WI38 (cell line): ENCODE measurements at regions not wholly inside any gene's neighbourhood (a gene's known extent, or its start where the extent isn't known, plus 50 kb on each side); places are given as distances from the start of the nearest gene placed in this dataset.

Experiments used
- H3K4me3 ChIP-seq: 2 replicates; pipeline ENCODE4 v1.5.1; 2011; ENCODE audit warnings: low read depth, mild to moderate bottlenecking, control low read depth, low read length
- TF ChIP-seq, protein P1 (sequence below): IDR thresholded peaks from 2 replicates; pipeline ENCODE4 v1.5.1; 2012; ENCODE audit warnings: low read depth, mild to moderate bottlenecking, control low read depth, low read length

DNA sequence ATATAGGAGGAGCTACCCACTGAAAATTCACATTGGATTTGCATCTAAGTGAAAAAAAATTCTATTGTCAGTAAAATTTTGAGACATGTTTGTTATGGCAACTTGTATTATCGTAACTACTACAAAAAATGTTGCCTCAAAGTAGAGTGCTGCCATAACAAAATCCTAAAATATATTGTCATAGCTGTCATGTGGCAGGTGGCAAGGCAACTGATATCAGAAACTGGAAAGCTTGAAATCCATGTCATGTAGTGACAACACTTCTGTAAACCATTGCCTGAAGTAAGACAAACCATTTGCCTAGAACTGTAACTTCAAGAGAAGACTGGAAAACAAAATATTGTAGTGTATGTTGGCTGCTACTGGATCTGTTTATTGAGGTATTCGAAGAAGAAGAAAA lies 697.5 kb upstream of the CELF4 start:
- TF ChIP-seq, protein P1, sequence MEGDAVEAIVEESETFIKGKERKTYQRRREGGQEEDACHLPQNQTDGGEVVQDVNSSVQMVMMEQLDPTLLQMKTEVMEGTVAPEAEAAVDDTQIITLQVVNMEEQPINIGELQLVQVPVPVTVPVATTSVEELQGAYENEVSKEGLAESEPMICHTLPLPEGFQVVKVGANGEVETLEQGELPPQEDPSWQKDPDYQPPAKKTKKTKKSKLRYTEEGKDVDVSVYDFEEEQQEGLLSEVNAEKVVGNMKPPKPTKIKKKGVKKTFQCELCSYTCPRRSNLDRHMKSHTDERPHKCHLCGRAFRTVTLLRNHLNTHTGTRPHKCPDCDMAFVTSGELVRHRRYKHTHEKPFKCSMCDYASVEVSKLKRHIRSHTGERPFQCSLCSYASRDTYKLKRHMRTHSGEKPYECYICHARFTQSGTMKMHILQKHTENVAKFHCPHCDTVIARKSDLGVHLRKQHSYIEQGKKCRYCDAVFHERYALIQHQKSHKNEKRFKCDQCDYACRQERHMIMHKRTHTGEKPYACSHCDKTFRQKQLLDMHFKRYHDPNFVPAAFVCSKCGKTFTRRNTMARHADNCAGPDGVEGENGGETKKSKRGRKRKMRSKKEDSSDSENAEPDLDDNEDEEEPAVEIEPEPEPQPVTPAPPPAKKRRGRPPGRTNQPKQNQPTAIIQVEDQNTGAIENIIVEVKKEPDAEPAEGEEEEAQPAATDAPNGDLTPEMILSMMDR, result no peak
- no peak overlapping the region for H3K4me3 ChIP-seq

DNA sequence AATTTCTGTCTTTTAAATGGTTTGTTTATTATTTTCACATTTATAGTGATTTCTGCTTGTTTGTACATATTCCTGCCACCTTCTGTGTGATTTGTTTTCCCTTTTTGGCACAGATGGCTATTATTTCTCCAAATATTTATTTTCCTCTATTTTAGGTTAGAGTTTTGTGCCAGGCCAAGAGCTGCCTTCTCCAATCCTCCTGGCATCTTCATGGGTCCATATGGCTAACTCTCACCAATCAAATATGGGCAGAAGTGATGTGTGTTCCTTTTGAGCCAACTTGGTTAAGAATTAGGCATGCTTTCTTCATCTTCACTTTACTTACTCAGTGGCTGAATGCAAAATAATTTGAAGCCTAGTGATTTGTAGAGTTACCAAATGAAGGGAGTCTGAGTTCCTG lies 697.1 kb upstream of the CELF4 start:
- TF ChIP-seq, protein P1, result no peak
- H3K4me3 ChIP-seq, result no peak overlapping the region

DNA sequence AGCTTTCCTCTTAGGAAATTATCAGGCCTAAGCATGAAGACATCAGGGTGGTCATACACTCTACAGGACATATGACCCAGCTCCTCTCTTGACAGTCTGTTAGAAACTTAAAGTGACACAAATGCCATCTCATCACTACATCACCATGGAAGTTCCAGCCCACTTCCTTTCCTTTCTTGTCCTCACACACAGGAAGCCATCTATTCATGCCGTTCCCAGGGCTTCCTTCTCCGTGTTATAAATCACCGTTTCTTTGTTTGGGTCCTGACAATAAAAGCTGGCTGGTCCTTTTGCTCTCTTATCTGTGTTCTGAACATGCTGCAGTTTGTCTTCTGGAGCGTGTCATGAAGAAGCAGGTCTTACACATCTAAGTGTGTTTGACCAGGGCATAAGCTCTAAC lies 692.1 kb upstream of the CELF4 start:
- TF ChIP-seq, protein P1, result no peak
- no peak overlapping the region for H3K4me3 ChIP-seq

DNA sequence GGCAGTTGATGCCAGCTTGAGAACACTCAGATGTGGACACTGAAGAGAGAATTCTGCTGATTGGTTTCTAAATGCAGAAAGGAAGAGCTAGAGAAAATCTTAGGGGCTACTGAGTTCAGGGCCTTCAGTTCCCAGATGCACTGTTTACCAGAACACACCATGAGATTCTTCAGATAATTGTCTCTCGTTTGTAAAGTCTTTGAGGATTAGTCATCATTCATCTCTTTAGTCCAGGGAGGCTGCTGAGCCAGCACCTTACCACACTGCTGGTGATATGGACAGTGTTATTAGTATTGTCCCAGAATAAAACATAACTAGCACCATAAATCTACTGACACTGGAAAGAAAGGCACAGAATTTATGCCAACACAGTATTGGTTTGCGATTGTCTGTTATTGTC lies 690.8 kb upstream of the CELF4 start:
- no peak overlapping the region for H3K4me3 ChIP-seq
- TF ChIP-seq, protein P1, result no peak

DNA sequence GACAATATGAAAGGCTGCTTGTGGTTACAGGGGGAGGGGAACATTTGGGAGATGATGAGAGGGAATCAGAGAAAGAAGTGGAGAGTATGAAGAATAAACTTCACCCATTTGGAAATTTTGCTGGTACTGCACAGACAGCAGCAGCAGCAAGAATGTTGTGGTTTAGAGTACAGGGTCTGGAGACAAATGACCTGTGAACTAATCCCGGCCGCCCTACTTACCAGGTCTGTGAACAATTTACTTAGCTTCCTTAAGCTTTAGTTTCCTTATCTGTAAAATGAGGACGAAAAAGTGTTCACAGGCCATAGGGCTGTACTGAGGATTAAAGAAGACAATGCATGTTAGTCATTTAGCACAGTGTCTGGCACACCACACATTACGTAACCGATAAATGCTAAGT lies 685.4 kb upstream of the CELF4 start:
- TF ChIP-seq, protein P1, result no peak
- no peak overlapping the region for H3K4me3 ChIP-seq

DNA sequence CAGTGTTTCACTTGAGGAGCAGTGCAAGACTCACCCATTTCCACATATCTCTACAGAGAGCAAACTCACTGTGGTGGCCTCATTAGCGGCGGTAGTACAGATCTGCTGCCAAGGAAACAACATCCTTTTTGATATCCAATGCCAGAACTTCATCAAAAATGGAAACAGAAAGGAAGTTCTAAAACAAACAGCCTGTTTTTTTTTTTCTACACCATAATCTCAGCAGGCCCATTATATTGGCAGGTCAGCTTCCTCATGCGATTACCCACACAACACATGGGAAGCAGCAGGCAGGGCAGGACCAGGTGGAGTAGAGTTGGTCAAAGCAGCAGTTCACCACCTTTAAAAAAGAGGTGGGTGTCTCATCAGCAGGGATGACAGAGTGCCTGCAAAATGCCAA lies 678.9 kb upstream of the CELF4 start:
- no peak overlapping the region for H3K4me3 ChIP-seq
- TF ChIP-seq, protein P1, result no peak

DNA sequence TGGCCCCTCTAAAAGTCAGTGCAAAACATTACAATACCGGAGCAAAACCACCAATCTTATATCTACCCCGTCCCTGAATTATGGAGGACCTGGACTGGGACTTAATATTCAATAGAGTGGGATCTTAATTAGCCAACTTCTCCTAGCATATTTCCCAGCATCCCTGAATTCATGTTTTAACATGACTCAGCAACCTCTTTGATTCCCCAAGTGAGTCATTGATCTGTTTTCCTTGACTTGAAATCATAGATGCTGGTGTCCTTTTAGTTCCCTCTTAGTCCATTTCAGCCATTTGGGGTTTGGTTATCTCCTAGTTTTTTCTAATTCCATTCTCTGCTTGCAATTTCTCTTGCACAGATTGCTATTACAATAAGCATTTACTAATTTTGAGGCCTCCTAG lies 677.7 kb upstream of the CELF4 start:
- H3K4me3 ChIP-seq, result no peak overlapping the region
- TF ChIP-seq, protein P1, result no peak

DNA sequence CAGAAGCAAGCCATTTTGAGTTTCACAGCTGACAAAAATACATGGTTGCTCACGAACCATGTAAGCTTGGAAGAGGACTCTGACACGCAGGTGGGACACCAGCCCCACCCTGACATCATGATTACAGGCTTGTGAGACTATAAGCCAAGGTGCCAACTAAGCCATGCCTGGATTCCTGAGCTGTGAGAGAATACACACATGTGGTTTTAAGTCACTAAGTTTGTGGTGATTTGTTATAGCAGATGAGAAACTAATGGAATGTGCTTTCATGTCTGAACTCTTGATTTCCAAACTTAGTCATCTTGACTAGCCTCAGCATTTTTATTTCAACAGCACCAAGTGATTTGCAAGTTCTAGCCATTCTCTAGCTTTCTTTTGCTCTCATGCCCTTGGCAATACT lies 676.1 kb upstream of the CELF4 start:
- TF ChIP-seq, protein P1, result no peak
- H3K4me3 ChIP-seq, result no peak overlapping the region
